ENCODE measurements at regions not wholly inside any gene's neighbourhood (a gene's known extent, or its start where the extent isn't known, plus 50 kb on each side); places are given as distances from the start of the nearest gene placed in this dataset.

GRCh38 chr1:240001177-240001740, 90.4 kb upstream of the FMN2 start:
- DNase-seq = no peak

GRCh38 chr1:240004086-240004749, 87.5 kb upstream of the FMN2 start:
- peak; percentile 7 for DNase-seq

DNA sequence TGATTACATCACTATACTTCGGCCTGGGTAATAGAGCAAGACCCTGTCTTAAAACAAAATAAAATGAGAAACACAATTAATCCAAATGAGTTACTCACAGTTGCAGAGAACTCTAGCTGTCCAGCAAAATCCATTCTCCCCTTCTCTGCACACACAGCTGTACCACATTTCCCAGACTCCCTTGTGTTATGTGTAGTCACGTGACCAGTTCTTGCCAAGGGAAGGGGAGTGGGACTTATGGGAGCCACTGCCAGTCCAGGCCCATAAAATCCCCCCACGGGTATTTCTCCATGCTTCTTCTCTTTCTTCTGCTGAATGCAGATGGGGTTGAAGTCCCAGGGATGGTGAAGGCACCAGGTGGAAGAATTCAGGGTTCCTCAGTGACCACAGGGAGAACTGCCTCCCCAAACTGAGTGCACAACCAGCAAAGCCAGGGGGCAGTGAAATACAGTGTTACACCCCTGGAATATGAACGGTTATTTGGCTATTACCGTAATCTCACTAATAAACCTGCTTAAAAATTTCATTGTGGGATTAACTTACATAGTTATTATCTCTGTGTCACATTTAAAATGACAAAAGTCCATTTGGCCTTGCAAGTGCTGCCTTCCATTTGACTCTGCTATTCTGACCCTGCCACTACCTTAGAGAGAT, 85.6 kb upstream of the FMN2 start:
- no peak for DNase-seq

GRCh38 chr1:240008298-240008697, 83.4 kb upstream of the FMN2 start:
- no peak for DNase-seq

DNA sequence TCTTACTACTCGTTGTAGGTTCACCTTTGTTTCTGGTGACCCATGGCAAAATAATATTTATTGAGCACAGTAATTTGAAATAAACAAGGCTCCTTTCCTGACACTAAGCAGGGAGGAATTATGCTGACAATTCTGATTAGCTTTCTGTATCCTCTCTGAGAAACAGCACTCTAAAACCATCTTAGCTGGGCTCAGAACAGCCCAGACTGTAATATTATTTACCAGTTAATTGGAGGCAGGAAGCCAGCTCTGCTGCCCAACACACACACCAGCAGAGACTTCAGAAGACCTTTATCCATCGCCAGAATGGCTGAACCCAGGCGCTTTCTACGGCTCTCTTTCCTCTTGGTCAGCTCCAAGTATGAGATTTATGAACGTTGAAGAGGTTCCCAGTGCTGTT, 77.6 kb upstream of the FMN2 start:
- DNase-seq = no peak

DNA sequence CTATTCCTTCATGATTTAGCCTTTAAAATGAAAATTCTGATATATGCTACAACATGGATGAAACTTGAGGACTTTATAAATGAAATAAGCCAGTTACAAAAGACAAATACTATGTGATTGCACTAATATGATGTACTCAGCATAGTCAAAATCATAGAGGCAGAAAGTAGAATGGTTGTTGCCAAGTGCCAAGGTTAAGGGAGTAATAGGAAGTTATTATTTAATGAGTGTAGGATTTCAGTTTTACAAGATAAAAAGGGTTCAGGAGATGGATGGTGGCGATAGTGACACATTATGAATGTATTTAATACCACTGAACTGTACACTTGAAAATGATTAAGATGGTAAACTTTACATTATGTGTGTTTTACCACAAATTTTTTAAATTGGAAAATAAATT, 73.1 kb upstream of the FMN2 start:
- no peak for DNase-seq

DNA sequence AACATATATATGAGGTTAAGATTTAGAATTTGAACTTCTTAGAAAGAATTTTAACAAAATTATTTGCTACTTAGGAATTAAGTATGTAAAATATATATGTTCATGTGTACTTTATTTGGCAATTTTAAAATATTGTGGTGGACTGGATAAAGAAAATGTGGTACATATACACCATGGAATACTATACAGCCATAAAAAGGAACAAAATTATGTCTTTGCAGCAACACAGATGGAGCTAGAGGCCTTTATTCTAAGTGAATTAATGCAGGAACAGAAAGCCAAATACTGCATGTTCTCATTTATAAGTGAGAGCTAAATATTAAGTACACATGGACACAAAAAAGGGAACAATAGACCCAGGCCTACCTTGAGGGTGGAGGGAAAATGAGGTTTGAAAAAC, 72.2 kb upstream of the FMN2 start:
- DNase-seq = no peak

- DNase-seq = no peak
These were observed 70.8 kb upstream of the FMN2 start for GRCh38 chr1:240020871-240021270.

GRCh38 chr1:240021709-240022108, 70.0 kb upstream of the FMN2 start:
- DNase-seq = no peak

- peak; percentile 65 for DNase-seq
These were observed 64.6 kb upstream of the FMN2 start for GRCh38 chr1:240027059-240027462.

GRCh38 chr1:240029418-240029817, 62.3 kb upstream of the FMN2 start:
- peak; percentile 51 for DNase-seq

DNA sequence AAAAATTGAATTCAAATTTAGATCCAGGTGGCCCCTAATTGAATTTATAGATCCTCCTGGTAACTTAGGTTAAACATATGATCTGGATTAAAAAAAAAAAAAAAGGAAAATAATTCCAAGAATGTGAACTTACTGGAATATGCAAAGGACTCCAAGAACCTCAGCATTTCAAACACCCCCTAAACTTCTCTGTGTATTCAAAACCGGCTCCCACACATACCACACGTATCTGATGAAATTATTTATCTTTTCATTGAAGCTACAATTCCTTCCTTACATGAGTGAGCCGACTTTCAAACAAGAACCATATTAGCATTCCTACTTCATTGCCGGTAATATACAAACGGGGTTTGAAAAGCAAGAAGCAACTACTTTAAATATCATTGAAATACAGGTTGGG, 61.4 kb upstream of the FMN2 start:
- peak; percentile 86 for DNase-seq

- peak; percentile 96 for DNase-seq
These were observed 60.7 kb upstream of the FMN2 start for GRCh38 chr1:240031009-240031408.

DNA sequence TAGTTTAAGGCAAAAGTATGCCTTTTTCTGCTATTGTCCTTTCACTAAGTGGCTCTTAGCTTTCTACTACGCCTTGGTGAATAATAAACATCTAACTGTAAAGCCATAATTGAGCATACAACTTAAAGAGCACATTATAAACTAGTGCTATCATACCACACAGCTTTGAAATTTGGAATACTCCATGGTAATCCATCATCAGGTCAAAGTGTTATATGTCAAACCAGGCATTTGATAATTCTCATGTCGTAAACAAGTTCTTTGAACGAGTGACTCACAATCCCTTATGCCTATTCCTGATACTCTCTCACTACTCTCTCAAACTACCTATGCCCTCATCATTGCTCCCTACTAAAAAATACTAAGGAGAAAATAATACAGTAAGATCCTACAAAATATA, 60.3 kb upstream of the FMN2 start:
- peak; percentile 65 for DNase-seq

DNA sequence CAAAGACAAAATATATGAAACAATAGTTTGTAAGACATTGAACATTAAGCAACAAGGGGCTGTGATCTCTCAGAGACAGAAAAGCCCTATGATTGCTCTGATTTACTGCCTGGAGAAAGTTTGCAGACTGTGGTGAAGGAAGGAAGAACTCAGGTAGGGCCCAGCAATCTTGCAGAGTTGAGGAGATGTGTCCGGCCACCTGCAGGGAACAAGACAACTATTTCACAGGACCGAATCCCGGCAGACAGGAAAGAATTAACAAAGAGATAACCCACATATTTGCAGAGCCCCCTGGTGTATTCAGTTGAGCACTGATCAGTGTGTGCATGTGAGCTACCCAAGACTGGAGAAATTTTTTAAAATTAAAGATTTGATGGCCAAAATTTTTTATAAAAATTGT, 58.3 kb upstream of the FMN2 start:
- DNase-seq = no peak

DNA sequence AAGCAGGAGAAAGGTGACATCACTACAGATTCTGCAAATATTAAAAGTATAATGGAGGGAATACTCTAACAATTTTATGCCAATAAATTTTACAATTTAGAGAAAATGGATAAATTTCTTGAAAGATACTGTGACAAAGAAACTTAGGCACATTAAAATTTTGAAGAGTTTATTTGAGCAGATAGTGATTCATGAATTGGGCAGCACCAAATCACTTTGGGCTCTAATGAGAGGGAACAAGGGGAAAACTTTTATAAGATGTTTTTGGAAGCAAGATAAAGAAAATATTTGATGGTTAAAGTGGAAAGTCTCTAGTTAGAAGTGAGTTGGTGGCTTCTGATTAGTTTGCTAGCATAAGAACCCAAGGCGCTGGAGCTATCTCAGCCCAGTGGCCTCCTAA, 55.2 kb upstream of the FMN2 start:
- no peak for DNase-seq

All from fibroblast of upper back skin (primary cell).